Liver (tissue), 8 donors: ENCODE measurements at regions not wholly inside any gene's neighbourhood (a gene's known extent, or its start where the extent isn't known, plus 50 kb on each side); places are given as distances from the start of the nearest gene placed in this dataset.

Source experiments
- DNase-seq: peaks from one replicate; pipeline ENCODE4 v3.0.0-alpha.2; 2017; ENCODE audit warnings: low spot score
- H3K27ac ChIP-seq, 2 donors: one replicate each; pipeline ENCODE4 v1.7.0; 2013; ENCODE audit warnings: inconsistent platforms in 2 of 2, low read length in 2 of 2, control low read depth in 1 of 2, low read depth in 1 of 2, mild to moderate bottlenecking in 1 of 2
- H3K27me3 ChIP-seq, 4 donors: one replicate each; pipeline versions ENCODE4 v1.6.1 to v1.7.0; 2013; ENCODE audit warnings: low read length in 3 of 4, inconsistent platforms in 1 of 4, mild to moderate bottlenecking in 1 of 4, moderate library complexity in 1 of 4; ENCODE audit not compliant: control insufficient read depth in 4 of 4, insufficient read depth in 4 of 4
- H3K36me3 ChIP-seq, 4 donors: one replicate each; pipeline versions ENCODE4 v1.6.1 to v1.7.0; 2013; ENCODE audit warnings: low read length in 3 of 4, mild to moderate bottlenecking in 3 of 4, low read depth in 1 of 4, moderate library complexity in 1 of 4; ENCODE audit not compliant: control insufficient read depth in 4 of 4, insufficient read depth in 3 of 4
- H3K4me1 ChIP-seq, 4 donors: one replicate each; pipeline versions ENCODE4 v1.6.1 to v1.7.0; 2013; ENCODE audit warnings: low read length in 3 of 4, mild to moderate bottlenecking in 3 of 4, moderate library complexity in 1 of 4; ENCODE audit not compliant: control insufficient read depth in 4 of 4, insufficient read depth in 4 of 4
- H3K4me3 ChIP-seq, 3 donors: one replicate each; pipeline versions ENCODE4 v1.6.1 to v1.7.0; 2013; ENCODE audit warnings: low read length in 3 of 3, control low read depth in 1 of 3, low read depth in 1 of 3, mild to moderate bottlenecking in 1 of 3
- H3K9ac ChIP-seq, 2 donors: one replicate each; pipeline ENCODE4 v1.7.0; 2013; ENCODE audit warnings: low read length in 2 of 2, mild to moderate bottlenecking in 2 of 2, moderate library complexity in 2 of 2, control low read depth in 1 of 2, low read depth in 1 of 2
- H3K9me3 ChIP-seq, 4 donors: one replicate each; pipeline versions ENCODE4 v1.6.1 to v1.7.0; 2013; ENCODE audit warnings: low read length in 3 of 4; ENCODE audit not compliant: control insufficient read depth in 4 of 4
- ATF3 ChIP-seq: IDR thresholded peaks from 2 replicates; pipeline ENCODE4 v1.6.1; 2016; ENCODE audit warnings: antibody characterized with exemption
- CTCF ChIP-seq: fragments of 150-350 bp; IDR thresholded peaks from 2 replicates; pipeline ENCODE4 v1.5.1; 2017; ENCODE audit warnings: improper control_type of control experiment, low read depth, low read length; ENCODE audit not compliant: missing input control
- FOXA1 ChIP-seq: IDR thresholded peaks from 2 replicates; pipeline ENCODE4 v1.6.1; 2016; ENCODE audit warnings: antibody characterized with exemption
- FOXA2 ChIP-seq: IDR thresholded peaks from 2 replicates; pipeline ENCODE4 v1.6.1; 2016; ENCODE audit warnings: antibody characterized with exemption
- GABPA ChIP-seq, 2 donors: IDR thresholded peaks in 1 of 2; conservative IDR thresholded peaks in 1 of 2; 2 replicates each; pipeline ENCODE4 v1.6.1; 2016; ENCODE audit warnings: antibody characterized with exemption in 2 of 2, mild to moderate bottlenecking in 1 of 2, moderate library complexity in 1 of 2
- HNF4A ChIP-seq, 2 donors: conservative IDR thresholded peaks; 2 replicates each; pipeline ENCODE4 v1.6.1; 2016; ENCODE audit warnings: antibody characterized with exemption in 2 of 2, mild to moderate bottlenecking in 2 of 2
- HNF4G ChIP-seq: IDR thresholded peaks from 2 replicates; pipeline ENCODE4 v1.6.1; 2016; ENCODE audit warnings: antibody characterized with exemption
- JUND ChIP-seq, 2 donors: IDR thresholded peaks; 2 replicates each; pipeline ENCODE4 v1.6.1; 2016; ENCODE audit warnings: antibody characterized with exemption in 2 of 2
- MAX ChIP-seq: IDR thresholded peaks from 2 replicates; pipeline ENCODE4 v1.6.1; 2016; ENCODE audit warnings: antibody characterized with exemption
- NR2F2 ChIP-seq: IDR thresholded peaks from 2 replicates; pipeline ENCODE4 v1.6.1; 2016; ENCODE audit warnings: antibody characterized with exemption
- RAD21 ChIP-seq, 2 donors: IDR thresholded peaks; 2 replicates each; pipeline ENCODE4 v1.6.1; 2016; ENCODE audit warnings: antibody characterized with exemption in 2 of 2, mild to moderate bottlenecking in 2 of 2
- REST ChIP-seq: IDR thresholded peaks from 2 replicates; pipeline ENCODE4 v1.6.1; 2016; ENCODE audit warnings: antibody characterized with exemption, mild to moderate bottlenecking
- RXRA ChIP-seq, 2 donors: IDR thresholded peaks; 2 replicates each; pipeline ENCODE4 v1.6.1; 2017 to 2018; ENCODE audit warnings: antibody characterized with exemption in 2 of 2, mild to moderate bottlenecking in 1 of 2
- SP1 ChIP-seq: IDR thresholded peaks from 2 replicates; pipeline ENCODE4 v1.6.1; 2018; ENCODE audit warnings: antibody characterized with exemption, mild to moderate bottlenecking
- TAF1 ChIP-seq: conservative IDR thresholded peaks from 2 replicates; pipeline ENCODE4 v1.6.1; 2016; ENCODE audit warnings: antibody characterized with exemption, mild to moderate bottlenecking
- YY1 ChIP-seq: IDR thresholded peaks from 2 replicates; pipeline ENCODE4 v1.6.1; 2016; ENCODE audit warnings: antibody characterized with exemption, mild to moderate bottlenecking
- ZBTB33 ChIP-seq: IDR thresholded peaks from 2 replicates; pipeline ENCODE4 v1.6.1; 2016; ENCODE audit warnings: antibody characterized with exemption
- WGBS: extraction: QIAGEN DNeasy Blood & Tissue Kit; methylation state at CpG from one replicate; pipeline ENCODE4 v1.1.7; 2013; 5-methylcytosine and 5-hydroxymethylcytosine counted together
- donor health status: healthy.
- donor health status: healthy.
- donor health status: healthy.
- donor health status: healthy.
- donor health status: healthy.

DNA sequence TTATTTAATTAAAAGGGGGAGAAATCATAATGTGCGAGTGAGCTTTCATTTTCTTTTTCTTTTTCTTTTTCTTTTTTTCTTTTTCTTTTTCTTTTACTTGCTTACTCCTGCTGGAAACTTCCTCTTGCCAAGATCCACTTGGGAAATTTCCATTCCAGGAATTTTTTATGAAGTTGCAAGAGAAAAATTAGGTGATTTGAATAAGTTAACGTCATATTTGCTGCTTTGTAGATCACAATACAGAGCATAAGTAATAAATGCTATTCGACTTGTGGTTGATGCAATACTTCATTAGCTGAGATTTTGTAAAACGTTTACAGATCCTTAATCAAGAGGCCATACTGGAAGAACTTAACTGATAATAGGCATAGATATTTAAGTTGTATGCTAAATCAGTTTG is 354.7 kb upstream of the SMIM21 start:
- WGBS, result 73% methylated on average over 4 of the region's 4 CpGs
- H3K4me3 ChIP-seq, result no peak overlapping the region
- no peak for DNase-seq

DNA sequence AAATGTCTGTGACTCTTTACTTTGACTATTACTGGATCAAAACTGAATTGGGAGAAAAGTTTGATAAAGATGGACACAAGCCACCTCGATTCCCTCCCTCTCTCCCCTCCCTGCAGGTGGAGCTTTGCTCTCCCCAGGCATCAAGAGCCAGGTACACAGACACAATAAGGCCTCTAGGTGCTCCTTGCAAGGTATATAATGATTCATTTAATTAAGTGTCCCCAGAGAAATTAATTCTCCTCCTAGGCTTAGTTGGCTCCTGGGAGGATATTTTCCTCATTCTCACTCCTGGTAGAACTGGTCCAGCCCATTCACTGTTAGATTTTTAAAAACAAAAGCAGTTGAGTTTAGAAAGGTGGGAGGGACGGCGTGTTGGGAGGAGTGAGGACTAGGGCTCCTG is 352.4 kb upstream of the SMIM21 start:
- Histone ChIP-seq H3K36me3 (no peaks in the 10 kb centered on the region), H3K9ac (no peak overlapping the region), H3K4me1 (no peaks in the 10 kb centered on the region), H3K27ac (no peak overlapping the region), H3K27me3 (peaks cover 0 to 6% (median 0%) of the 10 kb centered on the region in 4 donors), H3K9me3 (no peaks in the 10 kb centered on the region), H3K4me3 (no peak overlapping the region)
- no peak for TF ChIP-seq ATF3
- no peak for TF ChIP-seq RAD21 (IDR thresholded peaks at IDR 0.05)
- no peak for TF ChIP-seq HNF4A (conservative IDR thresholded peaks at IDR 0.05)
- TF ChIP-seq SP1, result no peak
- TF ChIP-seq TAF1, result no peak
- no peak for TF ChIP-seq FOXA1
- TF ChIP-seq NR2F2, result no peak
- no peak for TF ChIP-seq FOXA2
- TF ChIP-seq YY1, result no peak
- no peak for TF ChIP-seq ZBTB33
- TF ChIP-seq REST, result no peak
- no peak for TF ChIP-seq RXRA (IDR thresholded peaks at IDR 0.05)
- TF ChIP-seq GABPA (IDR thresholded peaks at IDR 0.05 in 1 of 2, conservative IDR thresholded peaks at IDR 0.05 in 1 of 2), result no peak
- no peak for TF ChIP-seq MAX
- no peak for TF ChIP-seq CTCF
- no peak for TF ChIP-seq JUND (IDR thresholded peaks at IDR 0.05)
- no peak for TF ChIP-seq HNF4G
- DNase-seq, result no peak
- WGBS, result 78% methylated on average over 3 of the region's 3 CpGs

More for the DNA sequence above, 354.7 kb upstream of the SMIM21 start:
- Histone ChIP-seq H3K27me3 (peaks cover 0 to 7% (median 0%) of the 10 kb centered on the region in 4 donors), H3K4me1 (no peaks in the 10 kb centered on the region), H3K27ac (no peak overlapping the region), H3K36me3 (no peaks in the 10 kb centered on the region), H3K9ac (no peak overlapping the region), H3K9me3 (peaks cover 0 to 2% (median 0%) of the 10 kb centered on the region in 4 donors)
- TF ChIP-seq NR2F2 (no peak), GABPA (IDR thresholded peaks at IDR 0.05 in 1 of 2, conservative IDR thresholded peaks at IDR 0.05 in 1 of 2) (no peak), FOXA2 (no peak), SP1 (no peak), JUND (IDR thresholded peaks at IDR 0.05) (no peak), MAX (no peak), TAF1 (no peak), HNF4A (conservative IDR thresholded peaks at IDR 0.05) (no peak), FOXA1 (no peak), HNF4G (no peak)
